ENCODE measurements at regions not wholly inside any gene's neighbourhood (a gene's known extent, or its start where the extent isn't known, plus 50 kb on each side); places are given as distances from the start of the nearest gene placed in this dataset.
"Not testable (repeated sequence)": the region's sequence is repeated elsewhere in the genome, so short reads cannot be mapped to it uniquely, and the experiment has no call there.

GRCh38 chr1:204756811-204757210 lies 71.3 kb upstream of the LRRN2 start:
- H3K4me1 Mint-ChIP-seq, result peaks cover 2% of the 10 kb centered on the region
- H3K36me3 Mint-ChIP-seq (ENCODE audit: low read depth), result no peaks in the 10 kb centered on the region
- DNase-seq, result no peak
- no peaks in the 10 kb centered on the region for H3K9me3 Mint-ChIP-seq
- peaks cover 9% of the 10 kb centered on the region for H3K27me3 Mint-ChIP-seq
- no peak overlapping the region for H3K4me3 Mint-ChIP-seq
- ChIA-PET POLR2A (no interaction called here), CTCF (no interaction called here)
- no peak overlapping the region for H3K27ac Mint-ChIP-seq

- no peaks in the 10 kb centered on the region for H3K36me3 Mint-ChIP-seq (ENCODE audit: low read depth)
- H3K27ac Mint-ChIP-seq, result no peak overlapping the region
- POLR2A ChIA-PET, result no interaction called here
- CTCF ChIA-PET, result interaction anchor here (0.6 to 1.8 kb wide), 3 partner anchors 8 to 217 kb away, joined by 3 to 5 read pairs (median 4); no protein-coding TSS in a partner anchor
- no peaks in the 10 kb centered on the region for H3K9me3 Mint-ChIP-seq
- no peak for DNase-seq
- peaks cover 5% of the 10 kb centered on the region for H3K4me1 Mint-ChIP-seq
- H3K27me3 Mint-ChIP-seq, result peaks cover 13% of the 10 kb centered on the region
- H3K4me3 Mint-ChIP-seq, result no peak overlapping the region
Measured at GRCh38 chr1:204758601-204759000, 73.1 kb upstream of the LRRN2 start.

GRCh38 chr1:204760350-204760749 lies 74.8 kb upstream of the LRRN2 start:
- Mint-ChIP-seq H3K27ac (no peak overlapping the region), H3K4me1 (peaks cover 8% of the 10 kb centered on the region), H3K36me3 (ENCODE audit: low read depth) (no peaks in the 10 kb centered on the region), H3K27me3 (peaks cover 16% of the 10 kb centered on the region), H3K4me3 (no peak overlapping the region), H3K9me3 (no peaks in the 10 kb centered on the region)
- DNase-seq, result no peak
- POLR2A ChIA-PET, result no interaction called here
- CTCF ChIA-PET, result interaction anchor here (1.7 to 2.3 kb wide), 4 partner anchors 31 to 195 kb away, joined by 4 to 10 read pairs (median 6); no protein-coding TSS in a partner anchor

GRCh38 chr1:204760757-204761156 lies 75.2 kb upstream of the LRRN2 start:
- H3K4me3 Mint-ChIP-seq, result no peak overlapping the region
- POLR2A ChIA-PET, result no interaction called here
- DNase-seq, result no peak
- H3K4me1 Mint-ChIP-seq, result peaks cover 8% of the 10 kb centered on the region
- H3K27ac Mint-ChIP-seq, result no peak overlapping the region
- H3K9me3 Mint-ChIP-seq, result no peaks in the 10 kb centered on the region
- H3K27me3 Mint-ChIP-seq, result peaks cover 20% of the 10 kb centered on the region
- CTCF ChIA-PET, result interaction anchor here (1.7 to 2.3 kb wide), 3 partner anchors 30 to 195 kb away, joined by 4 to 10 read pairs (median 7); no protein-coding TSS in a partner anchor
- no peaks in the 10 kb centered on the region for H3K36me3 Mint-ChIP-seq (ENCODE audit: low read depth)

GRCh38 chr1:204763773-204764427 lies 78.4 kb upstream of the LRRN2 start:
- peak overlapping the region; percentile 20 for H3K4me3 Mint-ChIP-seq
- H3K4me1 Mint-ChIP-seq, result peaks cover 8% of the 10 kb centered on the region
- CTCF ChIA-PET, result interaction anchor here (0.6 to 2.0 kb wide), 30 partner anchors 9 to 258 kb away, joined by 3 to 14 read pairs (median 4); no protein-coding TSS in a partner anchor
- POLR2A ChIA-PET, result interaction anchor here (0.6 kb wide), 1 partner anchor 60 kb away, joined by 3 read pairs; no protein-coding TSS in a partner anchor
- H3K9me3 Mint-ChIP-seq, result no peaks in the 10 kb centered on the region
- peaks cover 42% of the 10 kb centered on the region for H3K27me3 Mint-ChIP-seq
- peak overlapping the region; percentile 6 for H3K27ac Mint-ChIP-seq
- peak; percentile 74 for DNase-seq
- no peaks in the 10 kb centered on the region for H3K36me3 Mint-ChIP-seq (ENCODE audit: low read depth)

GRCh38 chr1:204769997-204770396 lies 84.5 kb upstream of the LRRN2 start:
- H3K27me3 Mint-ChIP-seq, result peaks cover 55% of the 10 kb centered on the region
- CTCF ChIA-PET, result interaction anchor here (1.6 kb wide), 1 partner anchor 23 kb away, joined by 3 read pairs; no protein-coding TSS in a partner anchor
- DNase-seq, result no peak
- H3K4me3 Mint-ChIP-seq, result no peak overlapping the region
- POLR2A ChIA-PET, result no interaction called here
- no peaks in the 10 kb centered on the region for H3K9me3 Mint-ChIP-seq
- no peaks in the 10 kb centered on the region for H3K36me3 Mint-ChIP-seq (ENCODE audit: low read depth)
- H3K27ac Mint-ChIP-seq, result no peak overlapping the region
- H3K4me1 Mint-ChIP-seq, result no peaks in the 10 kb centered on the region

GRCh38 chr1:204771358-204771757 lies 85.8 kb upstream of the LRRN2 start:
- peaks cover 48% of the 10 kb centered on the region for H3K27me3 Mint-ChIP-seq

GRCh38 chr1:204773246-204773645 lies 87.7 kb upstream of the LRRN2 start:
- POLR2A ChIA-PET, result no interaction called here

More at GRCh38 chr1:204771358-204771757, 85.8 kb upstream of the LRRN2 start:
- no peak for DNase-seq
- Mint-ChIP-seq H3K4me3 (no peak overlapping the region), H3K9me3 (no peaks in the 10 kb centered on the region), H3K36me3 (ENCODE audit: low read depth) (no peaks in the 10 kb centered on the region), H3K27ac (no peak overlapping the region), H3K4me1 (no peaks in the 10 kb centered on the region)
- ChIA-PET CTCF (interaction anchor here (1.1 to 1.6 kb wide), 4 partner anchors 9 to 25 kb away, joined by 3 read pairs; no protein-coding TSS in a partner anchor), POLR2A (no interaction called here)

GRCh38 chr1:204775546-204775945 lies 90.0 kb upstream of the LRRN2 start:
- CTCF ChIA-PET, result no interaction called here
- H3K9me3 Mint-ChIP-seq, result no peaks in the 10 kb centered on the region
- POLR2A ChIA-PET, result no interaction called here
- no peak for DNase-seq
- peaks cover 19% of the 10 kb centered on the region for H3K27me3 Mint-ChIP-seq
- H3K27ac Mint-ChIP-seq, result no peak overlapping the region
- H3K4me1 Mint-ChIP-seq, result no peaks in the 10 kb centered on the region
- H3K36me3 Mint-ChIP-seq (ENCODE audit: low read depth), result no peaks in the 10 kb centered on the region
- H3K4me3 Mint-ChIP-seq, result no peak overlapping the region

More at GRCh38 chr1:204773246-204773645, 87.7 kb upstream of the LRRN2 start:
- H3K27me3 Mint-ChIP-seq, result peaks cover 34% of the 10 kb centered on the region
- DNase-seq, result no peak
- no peaks in the 10 kb centered on the region for H3K9me3 Mint-ChIP-seq
- no peaks in the 10 kb centered on the region for H3K36me3 Mint-ChIP-seq (ENCODE audit: low read depth)
- no peak overlapping the region for H3K27ac Mint-ChIP-seq
- no peak overlapping the region for H3K4me3 Mint-ChIP-seq
- no peaks in the 10 kb centered on the region for H3K4me1 Mint-ChIP-seq
- CTCF ChIA-PET, result no interaction called here

- H3K4me3 Mint-ChIP-seq, result no peak overlapping the region
Measured at GRCh38 chr1:204777591-204777990, 92.1 kb upstream of the LRRN2 start.

GRCh38 chr1:204780630-204781029 lies 90.0 kb upstream of the NFASC start:
- ChIA-PET CTCF (interaction anchor here (1.4 to 3.0 kb wide), 4 partner anchors 11 to 27 kb away, joined by 3 to 12 read pairs (median 6); no protein-coding TSS in a partner anchor), POLR2A (no interaction called here)
- Mint-ChIP-seq H3K27ac (no peak overlapping the region), H3K4me3 (no peak overlapping the region), H3K9me3 (no peaks in the 10 kb centered on the region), H3K4me1 (no peaks in the 10 kb centered on the region), H3K36me3 (ENCODE audit: low read depth) (no peaks in the 10 kb centered on the region), H3K27me3 (peaks cover 20% of the 10 kb centered on the region)
- DNase-seq, result no peak

More at GRCh38 chr1:204777591-204777990, 92.1 kb upstream of the LRRN2 start:
- H3K27ac Mint-ChIP-seq, result no peak overlapping the region
- ChIA-PET POLR2A (no interaction called here), CTCF (interaction anchor here (1.3 to 1.6 kb wide), 2 partner anchors 13 to 14 kb away, joined by 3 to 4 read pairs; no protein-coding TSS in a partner anchor)
- DNase-seq, result no peak
- H3K27me3 Mint-ChIP-seq, result peaks cover 23% of the 10 kb centered on the region
- H3K4me1 Mint-ChIP-seq, result no peaks in the 10 kb centered on the region
- no peaks in the 10 kb centered on the region for H3K9me3 Mint-ChIP-seq
- no peaks in the 10 kb centered on the region for H3K36me3 Mint-ChIP-seq (ENCODE audit: low read depth)

- no peak for DNase-seq
- POLR2A ChIA-PET, result no interaction called here
- Mint-ChIP-seq H3K36me3 (ENCODE audit: low read depth) (no peaks in the 10 kb centered on the region), H3K4me3 (no peak overlapping the region), H3K27ac (no peak overlapping the region), H3K27me3 (peaks cover 24% of the 10 kb centered on the region), H3K9me3 (no peaks in the 10 kb centered on the region), H3K4me1 (no peaks in the 10 kb centered on the region)
- CTCF ChIA-PET, result interaction anchor here (1.4 kb wide), 1 partner anchor 25 kb away, joined by 3 read pairs; no protein-coding TSS in a partner anchor
Measured at GRCh38 chr1:204782118-204782700, 88.5 kb upstream of the NFASC start.

- H3K27ac Mint-ChIP-seq; H3K36me3 Mint-ChIP-seq (ENCODE audit: low read depth); DNase-seq; H3K9me3 Mint-ChIP-seq; POLR2A ChIA-PET; H3K4me3 Mint-ChIP-seq; H3K4me1 Mint-ChIP-seq: not testable (repeated sequence)
- CTCF ChIA-PET, result interaction anchor here (1.1 to 1.8 kb wide), 2 partner anchors 21 to 22 kb away, joined by 3 to 5 read pairs; no protein-coding TSS in a partner anchor
- peaks cover 39% of the 10 kb centered on the region for H3K27me3 Mint-ChIP-seq
Measured at GRCh38 chr1:204785023-204785422, 85.6 kb upstream of the NFASC start.

All from activated CD4-positive, alpha-beta T cell treated with anti-CD3 and anti-CD28 coated beads, Interleukin-2, amount 10 ng/mL, durations not matched to agents 7 days and 5 days (primary cell).